HEK293 (cell line): ENCODE measurements at regions not wholly inside any gene's neighbourhood (a gene's known extent, or its start where the extent isn't known, plus 50 kb on each side); places are given as distances from the start of the nearest gene placed in this dataset.
A peak's percentile ranks its signal among the peaks of the same experiment; 100 is the strongest.

ENCODE experiments used
- CTCF ChIA-PET: fragments of 350-600 bp; formaldehyde crosslinking; extraction: SDS; loops from one replicate; lab custom pipeline; 2021; ENCODE audit warnings: antibody characterized with exemption; lab: Yijun Ruan, JAX
- POLR2A ChIA-PET: fragments of 300-600 bp; formaldehyde crosslinking; extraction: SDS; loops from one replicate; lab custom pipeline; 2020; ENCODE audit warnings: antibody characterized with exemption, inconsistent platforms; lab: Yijun Ruan, JAX
- H3K27ac ChIP-seq: fragments of 200-500 bp; sonication (Bioruptor generic); 2 replicates; pipeline ENCODE4 v1.5.1; 2014; ENCODE audit warnings: low read depth, low read length, control low read depth, inconsistent platforms; ENCODE audit errors: extremely low read depth
- H3K36me3 ChIP-seq, 2 experiments: fragments of 200-500 bp in 1 of 2; sonication (Bioruptor generic) in 1 of 2; 1 replicate in 1 of 2; 2 replicates in 1 of 2; pipeline ENCODE4 v1.5.1; 2014 to 2017; ENCODE audit warnings: inconsistent platforms in 2 of 2, low read length in 2 of 2; ENCODE audit not compliant: control insufficient read depth in 2 of 2, insufficient read depth in 1 of 2
- H3K4me1 ChIP-seq: fragments of 200-500 bp; sonication (Bioruptor generic); 2 replicates; pipeline ENCODE4 v1.5.1; 2014; ENCODE audit warnings: mild to moderate bottlenecking, low read length, inconsistent platforms; ENCODE audit not compliant: control insufficient read depth, insufficient read depth
- H3K4me3 ChIP-seq: 2 replicates; pipeline ENCODE4 v1.5.1; 2011; ENCODE audit warnings: low read depth, mild to moderate bottlenecking, control low read depth, low read length, moderate library complexity
- H3K9me3 ChIP-seq: fragments of 200-500 bp; sonication (Bioruptor generic); 2 replicates; pipeline ENCODE4 v1.5.1; 2014; ENCODE audit warnings: low read depth, low read length, inconsistent platforms; ENCODE audit not compliant: control insufficient read depth, insufficient read depth
- EGR2 ChIP-seq: fragments of 450-650 bp; formaldehyde crosslinking; IDR thresholded peaks from 2 replicates; pipeline ENCODE4 v1.5.1; 2016; ENCODE audit warnings: low read depth, missing biosample characterization, missing genetic modification characterization
- REPIN1 ChIP-seq: fragments of 450-650 bp; formaldehyde crosslinking; IDR thresholded peaks from 2 replicates; pipeline ENCODE4 v1.5.1; 2017; ENCODE audit warnings: missing biosample characterization, missing genetic modification characterization, low read depth
- SCRT1 ChIP-seq: fragments of 450-650 bp; formaldehyde crosslinking; IDR thresholded peaks from 2 replicates; pipeline ENCODE4 v1.5.1; 2016; ENCODE audit warnings: missing biosample characterization, missing genetic modification characterization, borderline replicate concordance
- YY1 ChIP-seq: fragments of 450-650 bp; formaldehyde crosslinking; IDR thresholded peaks from 2 replicates; pipeline ENCODE4 v1.5.1; 2018; ENCODE audit warnings: missing biosample characterization, missing genetic modification characterization
- YY2 ChIP-seq: fragments of 450-650 bp; formaldehyde crosslinking; IDR thresholded peaks from 2 replicates; pipeline ENCODE4 v1.5.1; 2016; ENCODE audit warnings: missing biosample characterization, missing genetic modification characterization
- ZFHX2 ChIP-seq: fragments of 450-650 bp; formaldehyde crosslinking; conservative IDR thresholded peaks from 2 replicates; pipeline ENCODE4 v1.5.1; 2016; ENCODE audit warnings: missing biosample characterization, missing genetic modification characterization
- ZFP37 ChIP-seq: fragments of 450-650 bp; formaldehyde crosslinking; IDR thresholded peaks from 2 replicates; pipeline ENCODE4 v1.5.1; 2016; ENCODE audit warnings: missing biosample characterization, missing genetic modification characterization
- ZNF133 ChIP-seq: fragments of 450-650 bp; formaldehyde crosslinking; IDR thresholded peaks from 2 replicates; pipeline ENCODE4 v1.5.1; 2016; ENCODE audit warnings: missing biosample characterization, missing genetic modification characterization
- ZNF140 ChIP-seq: fragments of 450-650 bp; formaldehyde crosslinking; IDR thresholded peaks from 2 replicates; pipeline ENCODE4 v1.5.1; 2016; ENCODE audit warnings: missing biosample characterization, missing genetic modification characterization
- ZNF146 ChIP-seq: fragments of 450-650 bp; formaldehyde crosslinking; IDR thresholded peaks from 2 replicates; pipeline ENCODE4 v1.5.1; 2016; ENCODE audit warnings: missing biosample characterization, missing genetic modification characterization
- ZNF366 ChIP-seq: fragments of 450-650 bp; formaldehyde crosslinking; conservative IDR thresholded peaks from 2 replicates; pipeline ENCODE4 v1.5.1; 2016; ENCODE audit warnings: missing biosample characterization, missing genetic modification characterization
- ZNF555 ChIP-seq: fragments of 450-650 bp; formaldehyde crosslinking; conservative IDR thresholded peaks from 2 replicates; pipeline ENCODE4 v1.5.1; 2017; ENCODE audit warnings: missing biosample characterization, mild to moderate bottlenecking, missing genetic modification characterization, inconsistent platforms
- ZNF768 ChIP-seq: fragments of 450-650 bp; formaldehyde crosslinking; IDR thresholded peaks from 2 replicates; pipeline ENCODE4 v1.5.1; 2018; ENCODE audit warnings: missing biosample characterization, mild to moderate bottlenecking, missing genetic modification characterization
- ZSCAN16 ChIP-seq: fragments of 450-650 bp; formaldehyde crosslinking; IDR thresholded peaks from 2 replicates; pipeline ENCODE4 v1.5.1; 2016; ENCODE audit warnings: missing biosample characterization, missing genetic modification characterization
- ZSCAN23 ChIP-seq: fragments of 450-650 bp; formaldehyde crosslinking; IDR thresholded peaks from 2 replicates; pipeline ENCODE4 v1.5.1; 2016; ENCODE audit warnings: missing biosample characterization, missing genetic modification characterization
- TF ChIP-seq, protein P1 (sequence below): fragments of 450-650 bp; formaldehyde crosslinking; optimal IDR thresholded peaks from 2 replicates; pipeline ENCODE3; 2016; ENCODE audit warnings: missing biosample characterization, mild to moderate bottlenecking, missing genetic modification characterization
- TF ChIP-seq, protein P2 (sequence below): fragments of 450-650 bp; formaldehyde crosslinking; IDR thresholded peaks from 2 replicates; pipeline ENCODE4 v1.5.1; 2016; ENCODE audit warnings: missing biosample characterization, missing genetic modification characterization
- TF ChIP-seq, protein P3 (sequence below): fragments of 450-650 bp; formaldehyde crosslinking; IDR thresholded peaks from 2 replicates; pipeline ENCODE4 v1.5.0; 2017; ENCODE audit warnings: missing biosample characterization, missing genetic modification characterization, borderline replicate concordance
- TF ChIP-seq, protein P4 (sequence below): fragments of 450-650 bp; formaldehyde crosslinking; IDR thresholded peaks from 2 replicates; pipeline ENCODE4 v1.5.1; 2016; ENCODE audit warnings: missing biosample characterization, missing genetic modification characterization
- TF ChIP-seq, protein P5 (sequence below): fragments of 450-650 bp; formaldehyde crosslinking; IDR thresholded peaks from 2 replicates; pipeline ENCODE4 v1.5.1; 2017; ENCODE audit warnings: missing biosample characterization, mild to moderate bottlenecking, missing genetic modification characterization, moderate library complexity

DNA sequence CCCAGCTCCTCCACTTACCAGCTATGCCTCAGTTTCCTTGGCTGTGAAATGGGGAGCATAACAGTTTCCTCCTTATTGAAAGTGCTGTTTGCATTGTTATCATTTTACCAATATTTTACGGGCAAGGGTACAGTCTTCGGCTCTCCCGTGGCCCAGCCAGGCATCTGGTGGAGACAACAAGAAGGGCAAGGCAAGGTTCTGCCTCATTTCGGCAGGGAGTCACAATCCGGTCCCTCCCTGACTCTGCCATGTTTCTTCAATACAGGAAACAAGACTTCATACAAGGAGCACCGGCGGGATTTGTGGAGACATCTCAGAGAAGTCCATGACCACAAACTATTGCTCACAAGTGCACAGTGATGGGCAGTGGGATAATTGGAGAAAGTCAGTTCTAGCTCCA lies 174.0 kb downstream of the FGF18 start (continued):
- TF ChIP-seq, protein P1, sequence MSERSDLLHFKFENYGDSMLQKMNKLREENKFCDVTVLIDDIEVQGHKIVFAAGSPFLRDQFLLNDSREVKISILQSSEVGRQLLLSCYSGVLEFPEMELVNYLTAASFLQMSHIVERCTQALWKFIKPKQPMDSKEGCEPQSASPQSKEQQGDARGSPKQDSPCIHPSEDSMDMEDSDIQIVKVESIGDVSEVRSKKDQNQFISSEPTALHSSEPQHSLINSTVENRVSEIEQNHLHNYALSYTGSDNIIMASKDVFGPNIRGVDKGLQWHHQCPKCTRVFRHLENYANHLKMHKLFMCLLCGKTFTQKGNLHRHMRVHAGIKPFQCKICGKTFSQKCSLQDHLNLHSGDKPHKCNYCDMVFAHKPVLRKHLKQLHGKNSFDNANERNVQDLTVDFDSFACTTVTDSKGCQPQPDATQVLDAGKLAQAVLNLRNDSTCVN (tag by site-specific recombination): no peak
- no peak for TF ChIP-seq REPIN1 (tag by site-specific recombination)
- TF ChIP-seq, protein P2, sequence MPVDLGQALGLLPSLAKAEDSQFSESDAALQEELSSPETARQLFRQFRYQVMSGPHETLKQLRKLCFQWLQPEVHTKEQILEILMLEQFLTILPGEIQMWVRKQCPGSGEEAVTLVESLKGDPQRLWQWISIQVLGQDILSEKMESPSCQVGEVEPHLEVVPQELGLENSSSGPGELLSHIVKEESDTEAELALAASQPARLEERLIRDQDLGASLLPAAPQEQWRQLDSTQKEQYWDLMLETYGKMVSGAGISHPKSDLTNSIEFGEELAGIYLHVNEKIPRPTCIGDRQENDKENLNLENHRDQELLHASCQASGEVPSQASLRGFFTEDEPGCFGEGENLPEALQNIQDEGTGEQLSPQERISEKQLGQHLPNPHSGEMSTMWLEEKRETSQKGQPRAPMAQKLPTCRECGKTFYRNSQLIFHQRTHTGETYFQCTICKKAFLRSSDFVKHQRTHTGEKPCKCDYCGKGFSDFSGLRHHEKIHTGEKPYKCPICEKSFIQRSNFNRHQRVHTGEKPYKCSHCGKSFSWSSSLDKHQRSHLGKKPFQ (tag by site-specific recombination): no peak
- no peak for TF ChIP-seq ZNF140 (tag by site-specific recombination)

DNA sequence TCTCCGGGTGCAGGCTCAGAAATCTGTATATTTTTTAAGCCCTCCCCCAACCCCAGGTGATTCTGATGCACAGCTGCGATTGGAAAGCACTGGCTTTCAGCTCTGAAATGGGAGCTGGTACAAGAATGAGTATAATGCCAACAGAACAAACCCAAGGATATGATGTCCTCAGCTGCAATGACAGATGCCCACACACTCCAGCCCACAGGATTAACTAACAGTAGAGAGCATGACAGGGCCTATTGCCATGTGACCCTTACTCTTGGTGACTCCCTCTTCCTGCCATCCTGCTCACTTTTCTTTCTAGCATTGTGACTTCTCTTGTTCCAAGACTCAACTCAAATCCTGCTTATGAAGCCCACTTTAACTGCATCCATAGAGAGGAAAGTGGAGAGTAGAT lies 174.5 kb downstream of the FGF18 start:
- TF ChIP-seq ZSCAN16 (tag by site-specific recombination): no peak
- peak; percentile 27; the same call in 1 of the 2 replicates for TF ChIP-seq EGR2 (tag by site-specific recombination)
- peak; percentile 39 for TF ChIP-seq ZFHX2 (tag by site-specific recombination)
- CTCF ChIA-PET: no interaction called here
- Histone ChIP-seq H3K36me3 (no peaks in the 10 kb centered on the region), H3K4me1 (no peaks in the 10 kb centered on the region), H3K27ac (no peak overlapping the region), H3K4me3 (no peak overlapping the region), H3K9me3 (no peaks in the 10 kb centered on the region)
- POLR2A ChIA-PET: no interaction called here

DNA sequence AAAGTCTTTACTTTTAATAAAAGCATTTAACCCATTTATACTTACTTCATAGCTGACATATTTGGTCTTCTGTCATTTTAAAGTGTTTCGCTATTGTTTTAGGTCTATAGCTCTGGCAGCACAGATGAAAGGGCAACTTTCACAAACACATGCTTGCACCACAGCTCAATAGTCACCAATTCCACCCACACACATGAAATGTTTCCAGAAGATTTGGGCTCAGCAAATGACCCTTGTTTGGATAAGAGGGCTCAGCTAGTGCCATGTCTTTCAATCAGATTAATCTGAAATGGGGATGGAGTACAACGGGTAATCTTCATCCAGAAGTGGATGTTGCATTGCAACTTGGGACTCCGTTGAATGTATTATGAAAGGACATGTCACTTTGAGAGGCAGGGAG lies 176.0 kb downstream of the FGF18 start:
- CTCF ChIA-PET: interaction anchor here (0.6 to 1.2 kb wide), 2 partner anchors 15 to 202 kb away, joined by 3 to 4 read pairs; no protein-coding TSS in a partner anchor
- H3K36me3 ChIP-seq: no peaks in the 10 kb centered on the region
- no peaks in the 10 kb centered on the region for H3K9me3 ChIP-seq
- TF ChIP-seq ZNF146 (tag by site-specific recombination): no peak
- TF ChIP-seq, protein P3, sequence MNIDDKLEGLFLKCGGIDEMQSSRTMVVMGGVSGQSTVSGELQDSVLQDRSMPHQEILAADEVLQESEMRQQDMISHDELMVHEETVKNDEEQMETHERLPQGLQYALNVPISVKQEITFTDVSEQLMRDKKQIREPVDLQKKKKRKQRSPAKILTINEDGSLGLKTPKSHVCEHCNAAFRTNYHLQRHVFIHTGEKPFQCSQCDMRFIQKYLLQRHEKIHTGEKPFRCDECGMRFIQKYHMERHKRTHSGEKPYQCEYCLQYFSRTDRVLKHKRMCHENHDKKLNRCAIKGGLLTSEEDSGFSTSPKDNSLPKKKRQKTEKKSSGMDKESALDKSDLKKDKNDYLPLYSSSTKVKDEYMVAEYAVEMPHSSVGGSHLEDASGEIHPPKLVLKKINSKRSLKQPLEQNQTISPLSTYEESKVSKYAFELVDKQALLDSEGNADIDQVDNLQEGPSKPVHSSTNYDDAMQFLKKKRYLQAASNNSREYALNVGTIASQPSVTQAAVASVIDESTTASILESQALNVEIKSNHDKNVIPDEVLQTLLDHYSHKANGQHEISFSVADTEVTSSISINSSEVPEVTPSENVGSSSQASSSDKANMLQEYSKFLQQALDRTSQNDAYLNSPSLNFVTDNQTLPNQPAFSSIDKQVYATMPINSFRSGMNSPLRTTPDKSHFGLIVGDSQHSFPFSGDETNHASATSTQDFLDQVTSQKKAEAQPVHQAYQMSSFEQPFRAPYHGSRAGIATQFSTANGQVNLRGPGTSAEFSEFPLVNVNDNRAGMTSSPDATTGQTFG (tag by site-specific recombination): no peak
- no peak overlapping the region for H3K27ac ChIP-seq
- POLR2A ChIA-PET: no interaction called here
- H3K4me1 ChIP-seq: no peaks in the 10 kb centered on the region
- H3K4me3 ChIP-seq: no peak overlapping the region

DNA sequence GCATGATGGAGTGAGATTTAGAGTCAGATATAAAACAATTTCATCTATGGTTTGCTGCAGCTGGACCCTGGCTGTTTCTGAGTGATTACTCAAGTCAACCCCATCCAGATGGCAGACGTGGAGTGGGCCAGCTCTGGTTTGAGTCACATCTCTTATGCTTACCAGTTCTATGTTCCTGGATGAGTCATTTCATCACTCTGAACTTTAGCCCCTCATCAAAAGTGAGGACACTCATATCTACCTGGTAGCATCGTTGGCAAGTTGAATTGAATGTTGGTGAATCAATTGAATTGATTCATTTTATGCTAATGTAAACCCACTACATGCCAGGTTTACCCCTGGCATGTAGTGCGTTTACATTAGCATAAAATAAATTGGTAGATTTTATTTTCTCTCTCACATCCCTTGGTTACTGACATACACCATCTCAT lies 176.4 kb downstream of the FGF18 start:
- POLR2A ChIA-PET: no interaction called here
- no peaks in the 10 kb centered on the region for H3K36me3 ChIP-seq
- no peak overlapping the region for H3K27ac ChIP-seq
- H3K4me3 ChIP-seq: no peak overlapping the region
- CTCF ChIA-PET: interaction anchor here (0.6 to 1.2 kb wide), 2 partner anchors 15 to 203 kb away, joined by 3 to 4 read pairs; no protein-coding TSS in a partner anchor
- H3K9me3 ChIP-seq: no peaks in the 10 kb centered on the region
- TF ChIP-seq SCRT1 (no peak), YY2 (tag by site-specific recombination) (no peak), ZSCAN23 (tag by site-specific recombination) (no peak), ZNF133 (tag by site-specific recombination) (no peak), ZNF768 (tag by site-specific recombination) (no peak), EGR2 (tag by site-specific recombination) (no peak), ZFP37 (no peak), YY1 (no peak), ZNF366 (tag by site-specific recombination) (no peak), ZNF555 (tag by site-specific recombination) (no peak)
- TF ChIP-seq, protein P2 (tag by site-specific recombination): no peak
- TF ChIP-seq, protein P4, sequence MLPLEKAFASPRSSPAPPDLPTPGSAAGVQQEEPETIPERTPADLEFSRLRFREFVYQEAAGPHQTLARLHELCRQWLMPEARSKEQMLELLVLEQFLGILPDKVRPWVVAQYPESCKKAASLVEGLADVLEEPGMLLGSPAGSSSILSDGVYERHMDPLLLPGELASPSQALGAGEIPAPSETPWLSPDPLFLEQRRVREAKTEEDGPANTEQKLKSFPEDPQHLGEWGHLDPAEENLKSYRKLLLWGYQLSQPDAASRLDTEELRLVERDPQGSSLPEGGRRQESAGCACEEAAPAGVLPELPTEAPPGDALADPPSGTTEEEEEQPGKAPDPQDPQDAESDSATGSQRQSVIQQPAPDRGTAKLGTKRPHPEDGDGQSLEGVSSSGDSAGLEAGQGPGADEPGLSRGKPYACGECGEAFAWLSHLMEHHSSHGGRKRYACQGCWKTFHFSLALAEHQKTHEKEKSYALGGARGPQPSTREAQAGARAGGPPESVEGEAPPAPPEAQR (tag by site-specific recombination): no peak
- TF ChIP-seq, protein P5, sequence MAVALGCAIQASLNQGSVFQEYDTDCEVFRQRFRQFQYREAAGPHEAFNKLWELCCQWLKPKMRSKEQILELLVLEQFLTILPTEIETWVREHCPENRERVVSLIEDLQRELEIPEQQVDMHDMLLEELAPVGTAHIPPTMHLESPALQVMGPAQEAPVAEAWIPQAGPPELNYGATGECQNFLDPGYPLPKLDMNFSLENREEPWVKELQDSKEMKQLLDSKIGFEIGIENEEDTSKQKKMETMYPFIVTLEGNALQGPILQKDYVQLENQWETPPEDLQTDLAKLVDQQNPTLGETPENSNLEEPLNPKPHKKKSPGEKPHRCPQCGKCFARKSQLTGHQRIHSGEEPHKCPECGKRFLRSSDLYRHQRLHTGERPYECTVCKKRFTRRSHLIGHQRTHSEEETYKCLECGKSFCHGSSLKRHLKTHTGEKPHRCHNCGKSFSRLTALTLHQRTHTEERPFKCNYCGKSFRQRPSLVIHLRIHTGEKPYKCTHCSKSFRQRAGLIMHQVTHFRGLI (tag by site-specific recombination): no peak
- H3K4me1 ChIP-seq: no peaks in the 10 kb centered on the region
